GM19467 (cell line): ENCODE measurements at regions not wholly inside any gene's neighbourhood (a gene's known extent, or its start where the extent isn't known, plus 50 kb on each side); places are given as distances from the start of the nearest gene placed in this dataset.
"Not testable (repeated sequence)": the region's sequence is repeated elsewhere in the genome, so short reads cannot be mapped to it uniquely, and the experiment has no call there.

Experiments
- ATAC-seq: cut with Tn5 transposase; IDR thresholded peaks from one replicate; pipeline ENCODE4 v1.9.1; 2021; ENCODE audit warnings: mild to moderate bottlenecking, moderate library complexity; ENCODE audit not compliant: unreplicated experiment

DNA sequence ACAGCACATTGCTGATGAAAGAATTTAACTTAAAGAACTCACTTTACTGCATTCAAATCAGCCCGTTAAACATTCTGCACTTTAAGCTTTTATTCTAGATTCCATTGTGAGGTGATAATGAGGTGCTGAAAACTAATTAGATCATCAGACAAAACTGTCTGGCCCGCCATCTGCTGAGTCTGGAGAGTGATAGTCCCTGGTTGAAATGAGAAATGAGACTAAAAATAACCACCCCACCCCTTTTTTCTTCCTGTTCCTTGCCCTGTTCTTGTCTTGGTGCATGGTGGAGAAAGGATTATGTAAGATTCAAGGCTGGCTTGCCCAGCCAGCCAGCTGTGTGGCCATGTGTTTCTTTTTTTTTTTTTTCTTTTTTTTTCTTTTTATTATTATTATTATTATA lies 277.0 kb upstream of the COBL start:
- ATAC-seq: no peak

DNA sequence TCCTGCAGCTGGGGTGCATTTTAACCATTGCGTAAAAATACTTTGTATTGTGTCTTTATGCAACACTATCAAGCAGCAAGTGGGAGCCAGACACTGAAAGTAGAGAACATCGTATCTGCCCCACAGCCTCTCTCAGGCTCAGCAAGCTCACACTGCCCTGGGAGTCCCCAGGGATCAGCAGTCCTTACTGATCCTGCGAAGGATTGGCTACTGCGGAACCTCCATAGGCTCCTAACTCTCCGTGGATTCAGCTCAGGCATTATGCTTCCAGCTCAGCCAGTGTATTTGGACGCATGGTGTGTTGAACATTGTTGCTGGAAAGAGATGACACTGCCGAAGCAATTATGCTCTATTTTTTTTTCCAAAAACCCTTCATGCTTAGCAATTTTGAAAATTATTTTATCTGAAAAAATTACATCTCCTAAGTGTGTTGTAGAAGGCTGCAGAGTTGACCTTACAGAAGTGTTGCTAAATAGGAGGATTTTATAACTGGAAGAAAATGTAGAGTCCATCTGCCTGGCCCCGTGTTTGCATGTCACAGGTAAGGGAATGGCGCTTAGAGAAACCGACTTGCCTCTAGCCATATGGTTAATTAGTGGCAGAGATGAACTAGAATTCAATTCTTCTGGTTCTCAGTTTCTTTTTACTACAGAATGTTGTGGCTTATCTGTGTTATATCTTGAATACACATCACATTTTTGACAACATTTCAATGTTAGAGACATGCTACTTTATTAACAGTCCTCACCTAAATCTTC lies 276.4 kb upstream of the COBL start:
- no peak for ATAC-seq

DNA sequence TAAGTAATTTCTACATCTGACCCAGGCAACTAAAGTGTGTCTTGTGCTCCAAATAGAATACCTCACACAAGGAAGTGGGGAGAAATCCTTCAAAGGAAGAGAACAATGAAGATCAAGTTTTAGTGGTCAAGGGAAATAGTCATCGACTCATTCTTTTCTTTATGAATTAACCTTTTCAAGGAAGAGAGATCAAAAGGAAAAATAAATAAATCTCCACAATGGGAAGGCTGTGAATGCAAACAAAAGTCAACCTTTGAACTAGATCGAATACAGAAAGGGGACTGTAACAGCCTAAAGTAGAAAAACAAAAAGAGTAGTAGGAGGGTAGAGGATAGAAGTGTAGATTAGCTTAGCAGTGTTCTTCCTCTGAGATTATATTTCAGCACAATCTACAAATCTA lies 274.6 kb upstream of the COBL start:
- ATAC-seq: no peak

DNA sequence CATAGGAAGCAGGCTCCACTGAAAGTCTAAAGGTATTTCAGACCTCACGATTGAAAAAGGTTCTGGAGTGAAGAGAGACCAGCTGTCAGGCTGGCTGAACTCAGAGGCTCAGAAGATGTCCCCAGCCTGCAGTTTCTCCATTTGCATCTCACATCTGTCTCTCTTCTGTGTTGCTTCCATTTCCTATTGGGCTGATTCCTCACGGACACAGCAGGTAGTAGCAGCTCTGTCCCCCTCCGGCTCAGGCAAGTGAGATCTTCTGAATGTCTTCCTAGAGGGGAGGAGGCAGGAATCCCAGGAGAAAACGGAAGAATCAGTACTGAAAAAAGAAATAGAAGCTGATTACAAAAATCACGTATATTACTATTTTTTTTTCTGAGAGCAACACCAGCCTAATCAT lies 274.1 kb upstream of the COBL start:
- ATAC-seq: no peak

DNA sequence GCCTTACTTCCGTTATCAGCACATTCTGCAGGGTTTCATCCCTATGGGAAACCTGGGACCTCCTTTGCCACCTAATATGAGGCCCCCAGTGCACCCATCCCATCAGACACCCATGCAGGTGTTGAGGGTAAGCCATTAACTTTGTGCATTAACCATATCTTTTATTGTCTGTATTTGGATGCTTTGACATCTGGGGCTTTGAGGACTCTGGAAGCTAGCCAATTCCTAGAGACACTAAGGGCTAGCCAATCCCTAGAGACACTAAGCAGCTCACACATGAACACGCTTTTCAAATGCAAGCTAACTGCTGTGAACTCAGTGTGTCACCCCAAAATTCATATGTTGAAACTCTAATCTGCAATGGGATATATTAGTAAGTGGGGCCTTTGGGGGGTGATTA lies 272.5 kb upstream of the COBL start:
- no peak for ATAC-seq

DNA sequence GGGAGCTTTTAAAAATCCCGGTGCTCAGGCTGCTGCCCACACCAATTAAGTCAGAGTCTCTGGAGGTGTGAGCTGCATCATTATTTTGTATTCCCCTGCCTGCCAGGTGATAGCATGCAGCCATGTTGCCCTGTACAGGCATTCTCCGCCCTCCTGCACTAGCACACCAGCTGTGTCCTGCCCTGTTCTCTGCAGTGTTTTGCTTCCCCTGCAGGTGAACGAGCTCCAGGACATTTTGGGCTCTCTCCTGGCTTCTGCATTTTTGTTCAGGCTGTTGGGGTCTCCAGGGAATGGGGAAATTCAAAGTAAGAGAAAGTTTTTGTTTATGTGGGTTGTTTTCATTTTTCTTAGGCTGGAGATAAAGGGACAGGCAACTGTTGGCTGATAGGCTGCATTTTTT lies 271.0 kb upstream of the COBL start:
- ATAC-seq: no peak

DNA sequence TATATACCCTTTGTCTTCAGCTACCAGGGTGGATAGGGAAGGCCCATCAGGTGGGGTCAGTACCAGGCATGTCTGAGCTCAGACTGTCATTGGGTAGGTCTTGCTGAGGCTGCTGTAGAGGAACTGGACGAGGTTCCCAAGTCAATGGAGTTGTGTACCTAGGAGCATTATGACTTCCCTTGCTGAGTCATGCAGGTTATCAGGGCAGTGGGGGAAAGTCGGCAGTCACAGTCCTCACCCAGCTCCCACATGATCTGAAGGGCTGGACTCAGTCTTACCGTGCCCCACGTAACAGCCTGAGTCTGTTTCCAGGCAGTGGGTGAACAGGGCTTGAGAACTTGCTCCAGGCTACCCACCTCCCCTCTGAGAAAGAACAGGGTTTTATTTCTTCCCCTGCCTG lies 260.8 kb upstream of the COBL start:
- no peak for ATAC-seq

DNA sequence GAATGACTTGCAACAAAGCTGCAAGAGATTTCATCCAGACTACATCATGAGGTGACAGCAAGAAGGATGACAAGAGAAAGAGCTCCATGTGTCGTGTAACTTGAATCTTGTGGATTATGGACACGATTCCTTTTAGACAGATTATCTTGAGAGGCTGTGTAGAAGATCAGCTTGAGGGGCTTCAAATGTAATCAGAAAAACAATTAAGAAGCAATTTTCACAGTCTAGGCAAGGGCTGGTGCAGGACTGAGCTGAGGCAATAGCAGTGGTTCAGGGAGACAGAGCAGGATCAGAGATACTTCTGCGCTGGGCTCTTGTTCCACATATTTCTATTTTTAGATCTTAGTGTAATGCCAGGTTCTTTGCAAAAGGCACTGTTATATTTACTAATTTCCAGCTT lies 253.0 kb upstream of the COBL start:
- no peak for ATAC-seq

DNA sequence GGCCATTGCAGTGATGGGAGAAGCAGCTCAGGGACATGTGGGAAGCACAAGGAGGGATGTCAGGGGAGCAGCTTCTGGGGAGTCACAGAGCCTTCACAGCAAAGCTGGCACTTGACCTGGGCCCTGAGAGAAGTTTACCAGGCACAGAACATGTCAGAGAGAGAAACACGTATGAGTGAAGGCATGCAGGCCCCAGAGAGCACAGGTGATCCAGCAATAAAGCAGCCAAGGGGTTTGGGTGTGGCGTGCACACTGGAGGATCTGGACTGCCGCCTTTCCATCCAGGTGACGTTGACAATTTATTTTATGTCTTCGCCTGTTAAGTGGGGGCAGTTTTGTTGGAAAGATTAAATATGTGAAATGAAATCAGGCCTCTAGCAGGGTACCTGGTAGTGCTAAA lies 252.6 kb upstream of the COBL start:
- no peak for ATAC-seq

DNA sequence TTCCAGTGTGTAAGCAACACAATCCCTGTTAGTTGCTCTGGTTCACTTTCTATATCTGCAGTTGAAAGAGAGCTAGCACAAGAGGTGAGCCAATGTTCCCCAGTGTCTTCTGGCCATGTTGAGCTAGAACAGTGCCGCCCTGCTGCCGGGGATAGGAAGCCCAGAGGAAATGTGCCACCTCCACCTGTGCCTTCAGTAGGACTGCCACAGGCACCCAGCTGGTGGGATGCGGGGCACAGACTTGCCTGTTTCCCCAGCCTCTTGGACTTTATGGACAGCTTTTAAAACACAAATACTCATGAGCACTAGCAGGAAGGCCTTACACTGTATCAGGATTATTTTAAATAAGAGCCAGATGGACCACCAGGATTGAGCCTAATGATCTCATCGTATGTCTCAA lies 234.5 kb upstream of the COBL start:
- ATAC-seq: no peak

DNA sequence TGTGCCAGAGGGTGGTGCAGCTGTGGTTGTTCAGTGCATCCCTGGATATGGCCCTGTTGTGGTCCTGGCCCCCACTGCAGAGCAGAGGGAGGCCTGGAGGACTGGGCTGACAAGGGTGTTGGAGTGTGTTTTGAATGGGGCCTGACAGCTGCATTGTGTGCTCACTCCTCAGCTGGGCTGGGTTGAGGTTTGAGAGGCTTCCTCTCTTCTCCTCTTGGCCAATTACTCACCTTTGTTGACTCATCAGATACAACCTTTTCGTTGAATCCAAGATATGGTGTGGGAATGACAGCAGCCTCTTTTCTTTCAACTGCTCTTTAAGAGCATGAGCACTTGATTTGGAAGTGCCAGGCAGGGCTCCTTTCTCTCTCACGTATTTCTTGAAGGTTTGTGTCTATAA lies 228.5 kb upstream of the COBL start:
- no peak for ATAC-seq

DNA sequence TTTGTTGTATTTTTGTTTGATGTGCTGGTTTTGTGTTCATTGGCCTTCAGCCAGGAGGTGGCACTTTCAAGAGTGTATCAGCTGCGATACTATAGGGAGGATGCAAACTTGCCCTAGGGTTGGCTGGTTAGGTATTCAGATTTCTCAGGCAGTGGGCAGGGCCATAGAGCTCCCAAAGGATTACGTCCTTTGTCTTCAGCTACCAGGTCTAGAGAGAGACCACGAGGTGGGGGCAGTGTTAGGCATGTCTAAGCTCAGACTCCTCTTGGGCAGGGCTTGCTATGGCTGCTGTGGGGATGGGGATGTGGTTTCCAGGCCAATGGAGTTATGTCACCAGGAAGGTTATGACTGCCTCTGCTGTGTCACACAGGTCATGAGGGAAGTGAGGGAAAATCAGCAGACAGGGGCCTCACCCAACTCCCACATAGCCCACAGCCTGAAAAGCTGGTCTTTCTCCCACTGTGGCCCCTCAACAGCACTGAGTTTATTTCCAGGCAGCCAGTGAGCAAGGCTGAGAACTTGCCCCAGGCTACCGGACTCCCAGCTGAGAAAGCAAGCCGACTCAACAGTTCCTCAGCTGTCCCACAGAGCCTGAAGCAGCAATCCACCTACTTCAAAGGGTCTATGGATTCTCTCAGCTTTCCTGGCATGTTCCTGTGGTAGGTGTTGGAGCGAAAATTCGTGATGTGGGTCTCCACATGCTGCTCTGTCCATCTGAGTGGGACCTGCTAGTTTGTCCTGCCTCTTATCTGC lies 227.4 kb upstream of the COBL start:
- no peak for ATAC-seq

DNA sequence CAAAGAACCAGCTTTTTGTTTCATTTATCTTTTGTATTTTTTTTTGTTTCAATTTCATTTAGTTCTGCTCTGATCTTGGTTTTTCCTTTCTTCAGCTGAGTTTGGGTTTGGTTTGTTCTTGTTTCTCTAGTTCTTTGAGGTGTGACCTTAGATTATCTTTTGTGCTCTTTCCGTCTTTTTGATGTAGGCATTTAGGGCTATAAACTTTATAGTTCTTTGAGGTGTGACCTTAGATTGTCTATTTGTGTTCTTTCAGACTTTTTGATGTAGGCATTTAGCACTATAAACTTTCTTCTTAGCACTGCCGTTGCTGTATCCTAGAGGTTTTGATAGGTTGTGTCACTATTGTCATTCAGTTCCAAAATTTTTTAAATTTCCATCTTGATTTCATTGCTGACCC lies 224.3 kb upstream of the COBL start:
- ATAC-seq: not testable (repeated sequence)

DNA sequence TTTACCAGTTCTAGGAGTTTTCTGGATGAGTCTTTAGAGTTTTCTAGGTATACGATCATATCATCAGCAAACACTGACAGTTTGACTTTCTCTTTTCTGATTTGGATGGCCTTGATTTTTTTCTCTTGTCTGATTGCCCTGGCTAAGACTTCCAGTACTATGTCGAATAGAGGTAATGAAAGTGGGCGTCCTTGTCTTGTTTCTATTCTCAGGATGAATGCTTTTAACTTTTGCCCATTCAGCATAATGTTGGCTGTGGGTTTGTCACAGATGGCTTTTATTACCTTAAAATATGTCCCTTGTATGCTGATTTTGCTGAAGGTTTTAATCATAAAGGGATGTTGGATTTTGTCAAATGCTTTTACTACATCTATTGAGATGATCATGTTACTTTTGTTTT lies 223.2 kb upstream of the COBL start:
- no peak for ATAC-seq

DNA sequence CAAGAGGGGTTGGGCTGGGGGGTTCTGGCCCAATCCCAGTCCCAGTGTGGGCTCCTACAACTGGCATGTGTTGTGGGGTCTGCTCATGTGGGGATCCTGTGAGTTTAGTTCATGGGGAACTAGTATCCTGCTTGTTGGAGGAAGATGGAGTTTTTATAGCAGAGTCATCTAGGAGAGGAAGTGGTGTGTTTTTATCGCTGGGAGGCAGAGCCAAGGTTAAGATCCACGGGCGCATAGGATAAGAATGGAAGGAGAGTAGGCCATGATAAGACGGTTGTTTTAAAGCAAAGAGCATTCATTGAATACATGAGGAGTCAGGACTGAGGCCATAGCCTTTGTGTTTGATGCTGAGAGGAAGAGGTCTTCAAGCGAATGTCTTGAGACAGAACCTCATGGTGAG lies 211.6 kb upstream of the COBL start:
- ATAC-seq: no peak

DNA sequence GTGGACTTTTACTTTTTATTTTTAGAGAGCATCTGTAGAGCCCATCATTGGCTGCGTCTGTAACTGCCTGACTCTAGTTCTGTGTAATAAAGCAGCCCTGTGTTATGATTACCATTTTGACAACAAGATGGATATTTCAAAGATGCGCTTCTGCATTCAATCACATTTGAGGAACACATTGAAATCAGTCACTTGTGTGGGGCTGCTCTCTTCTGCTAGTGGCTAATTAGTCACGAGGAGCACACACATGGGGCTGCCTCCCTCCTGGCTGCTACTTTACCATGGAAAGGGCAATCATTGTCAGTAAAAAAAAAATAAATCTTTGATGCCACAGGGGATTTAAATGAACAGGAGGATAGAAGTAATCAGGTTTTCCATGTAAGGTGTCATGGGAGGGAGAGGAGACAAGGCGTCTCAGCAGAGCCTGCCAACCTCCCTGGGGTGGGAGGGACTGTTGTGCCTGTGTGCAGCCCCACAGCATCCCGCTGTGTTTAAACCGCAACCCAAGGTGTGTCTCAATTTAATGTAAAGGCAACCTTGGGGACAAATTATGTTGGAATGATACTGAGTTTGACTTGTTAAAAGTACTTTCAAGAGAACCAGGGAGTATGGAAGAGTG lies 205.2 kb upstream of the COBL start:
- no peak for ATAC-seq

DNA sequence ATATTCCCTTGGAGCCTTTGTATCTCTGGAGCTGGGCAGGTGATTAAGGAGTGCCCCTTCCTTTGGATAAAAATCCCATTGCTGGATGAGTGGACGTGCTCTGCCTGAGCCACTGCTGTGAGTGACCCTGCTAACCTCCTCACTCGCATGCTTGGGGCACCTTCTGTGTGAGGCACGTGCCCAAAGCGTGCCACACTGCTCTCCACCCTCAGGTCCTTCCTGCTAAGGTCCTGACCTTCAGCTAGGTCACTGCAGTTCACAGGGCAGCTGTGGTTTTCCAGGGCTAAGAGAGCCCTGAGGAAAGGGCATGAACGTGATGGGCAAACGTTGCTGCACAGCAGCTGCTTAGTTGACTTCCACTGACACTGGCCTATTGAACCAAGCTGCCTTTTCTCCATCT lies 204.4 kb upstream of the COBL start:
- no peak for ATAC-seq

DNA sequence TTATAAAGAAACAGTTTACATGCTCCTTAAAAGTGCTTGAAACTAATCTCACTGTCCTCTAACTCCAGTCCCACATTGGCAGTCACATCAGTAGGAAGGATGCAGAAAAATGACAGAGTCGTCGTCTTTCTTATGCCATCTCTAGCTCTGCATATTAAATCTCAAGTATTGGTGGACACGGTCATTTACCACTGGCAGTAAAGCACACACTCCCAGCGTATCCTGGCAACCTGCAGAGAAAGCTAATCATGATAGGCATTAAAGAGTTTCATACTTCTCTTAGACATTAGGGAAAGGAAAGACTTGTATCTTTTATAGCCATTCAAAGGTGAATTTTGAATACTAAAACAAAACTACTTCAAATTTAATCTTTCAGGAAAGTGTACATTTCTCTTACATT lies 202.0 kb upstream of the COBL start:
- ATAC-seq: no peak

DNA sequence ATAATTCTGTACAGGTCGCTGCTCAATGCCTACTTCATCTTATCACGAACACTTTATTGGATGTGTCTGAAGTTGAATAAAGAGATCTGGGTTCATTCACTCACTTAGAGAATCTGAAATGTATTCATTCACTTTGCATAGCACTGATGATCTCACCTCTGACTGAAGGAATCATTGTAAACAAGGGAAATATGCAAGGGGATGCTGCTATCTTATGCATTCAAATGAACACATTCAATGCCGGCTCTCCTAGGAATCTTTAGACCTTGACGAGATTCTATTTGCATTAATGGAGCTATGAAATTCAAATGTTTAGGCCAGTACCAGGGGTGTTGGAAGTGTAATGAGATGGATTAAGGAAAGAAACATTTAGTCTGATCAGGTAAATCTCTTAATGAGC lies 200.6 kb upstream of the COBL start:
- no peak for ATAC-seq

DNA sequence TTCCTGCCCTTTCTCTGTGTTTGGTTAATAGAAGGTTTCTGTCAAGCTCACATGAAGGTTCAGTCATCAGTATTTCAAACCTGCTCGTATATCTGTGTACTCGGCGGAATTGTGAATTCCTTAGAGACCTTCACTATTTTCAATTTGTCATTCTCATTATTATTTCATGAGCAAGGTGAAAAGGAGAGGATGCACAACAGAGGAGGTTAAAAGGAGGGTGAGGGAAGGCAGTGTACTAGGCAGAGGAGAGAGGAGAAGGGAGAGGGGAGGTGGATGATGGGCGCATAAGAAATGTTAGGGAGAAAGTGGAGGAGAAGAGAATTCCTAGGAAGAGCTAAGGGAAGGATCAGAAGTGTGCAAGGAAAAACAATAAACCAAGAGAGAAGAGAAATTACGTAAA lies 185.0 kb upstream of the COBL start:
- ATAC-seq: no peak

DNA sequence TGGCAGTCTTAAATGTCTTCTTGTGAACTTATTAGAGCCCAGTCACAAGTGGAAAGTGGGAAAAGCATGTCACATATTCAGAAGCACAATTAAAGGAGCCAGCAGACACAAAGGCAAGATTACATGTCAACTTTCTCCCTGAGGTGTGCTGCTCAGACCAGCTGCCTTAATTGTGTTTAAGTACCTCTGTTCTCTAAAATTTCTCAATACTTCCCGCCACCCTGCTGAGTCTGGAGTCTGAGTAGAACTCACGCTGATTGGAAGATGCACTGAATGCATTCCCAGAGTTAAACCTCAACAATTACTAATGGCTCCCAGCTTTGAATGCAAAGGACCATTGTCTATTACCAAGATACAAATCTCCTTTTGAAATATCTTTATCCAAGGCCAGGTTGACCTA lies 166.4 kb upstream of the COBL start:
- no peak for ATAC-seq

DNA sequence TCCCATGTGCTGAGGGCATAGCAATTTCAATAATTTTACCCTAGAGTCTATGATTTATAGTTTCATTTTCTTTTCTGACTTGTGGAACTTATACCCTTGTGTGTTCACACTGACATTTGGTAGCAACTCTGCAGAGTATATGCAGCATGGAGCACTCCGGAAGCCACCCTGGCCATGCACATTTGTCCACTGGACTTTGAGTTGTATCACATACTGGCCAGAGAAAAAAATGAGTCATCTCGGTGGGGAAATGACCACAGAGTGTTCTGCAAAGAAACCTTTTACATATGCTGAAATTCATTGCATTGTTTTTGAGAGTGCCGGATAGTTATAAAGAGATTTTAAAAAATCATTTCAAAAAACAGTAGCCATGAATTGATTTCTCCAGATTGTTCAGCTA lies 164.8 kb upstream of the COBL start:
- no peak for ATAC-seq
